C4-2B (cell line): ENCODE measurements at regions not wholly inside any gene's neighbourhood (a gene's known extent, or its start where the extent isn't known, plus 50 kb on each side); places are given as distances from the start of the nearest gene placed in this dataset.

Source experiments
- CTCF ChIP-seq: fragments of 450-650 bp; conservative IDR thresholded peaks from 2 replicates; pipeline ENCODE4 v1.5.1; 2017; ENCODE audit warnings: mild to moderate bottlenecking
- ZFX ChIP-seq: fragments of 450-650 bp; IDR thresholded peaks from 2 replicates; pipeline ENCODE4 v1.6.1; 2017

GRCh38 chr12:113641426-113642030 is 169.9 kb upstream of the LHX5 start:
- no peak for TF ChIP-seq CTCF
- TF ChIP-seq ZFX: no peak
